ENCODE measurements at regions not wholly inside any gene's neighbourhood (a gene's known extent, or its start where the extent isn't known, plus 50 kb on each side); places are given as distances from the start of the nearest gene placed in this dataset.

- DNase-seq, result peak; percentile 47
Measured at GRCh38 chr6:165819394-165819793, 156.4 kb upstream of the PDE10A start.

GRCh38 chr6:165818200-165818599, 155.2 kb upstream of the PDE10A start:
- no peak for DNase-seq

GRCh38 chr6:165817771-165818170, 154.7 kb upstream of the PDE10A start:
- DNase-seq, result no peak

GRCh38 chr6:165817148-165817547, 154.1 kb upstream of the PDE10A start:
- DNase-seq, result no peak

GRCh38 chr6:165814679-165815078, 151.6 kb upstream of the PDE10A start:
- DNase-seq, result no peak

- no peak for DNase-seq
Measured at GRCh38 chr6:165811512-165811911, 148.5 kb upstream of the PDE10A start.

- no peak for DNase-seq
Measured at GRCh38 chr6:165808021-165808420, 145.0 kb upstream of the PDE10A start.

- no peak for DNase-seq
Measured at GRCh38 chr6:165807249-165807960, 144.4 kb upstream of the PDE10A start.

- no peak for DNase-seq
Measured at GRCh38 chr6:165806126-165806810, 143.2 kb upstream of the PDE10A start.

GRCh38 chr6:165805636-165806035, 142.6 kb upstream of the PDE10A start:
- DNase-seq, result no peak

- no peak for DNase-seq
Measured at GRCh38 chr6:165805067-165805555, 142.1 kb upstream of the PDE10A start.

- DNase-seq, result peak; percentile 34
Measured at GRCh38 chr6:165804331-165805066, 141.5 kb upstream of the PDE10A start.

GRCh38 chr6:165800337-165800736, 137.3 kb upstream of the PDE10A start:
- no peak for DNase-seq

GRCh38 chr6:165799391-165800153, 136.5 kb upstream of the PDE10A start:
- DNase-seq, result peak; percentile 32

- no peak for DNase-seq
Measured at GRCh38 chr6:165798991-165799390, 135.9 kb upstream of the PDE10A start.

- DNase-seq, result no peak
Measured at GRCh38 chr6:165794179-165794601, 131.1 kb upstream of the PDE10A start.

- DNase-seq, result no peak
Measured at GRCh38 chr6:165793287-165793825, 130.3 kb upstream of the PDE10A start.

GRCh38 chr6:165791876-165792437, 128.9 kb upstream of the PDE10A start:
- no peak for DNase-seq

GRCh38 chr6:165791306-165791705, 128.3 kb upstream of the PDE10A start:
- DNase-seq, result no peak

GRCh38 chr6:165782812-165783211, 119.8 kb upstream of the PDE10A start:
- no peak for DNase-seq

GRCh38 chr6:165782134-165782533, 119.1 kb upstream of the PDE10A start:
- no peak for DNase-seq

GRCh38 chr6:165777680-165778079, 114.6 kb upstream of the PDE10A start:
- no peak for DNase-seq

All from retina (tissue), 1 donor.